Stimulated activated CD8-positive, alpha-beta memory T cell treated with anti-CD3 and anti-CD28 coated beads, Interleukin-2, amount 100 ng/mL, for 1 hour (primary cell): ENCODE measurements at regions not wholly inside any gene's neighbourhood (a gene's known extent, or its start where the extent isn't known, plus 50 kb on each side); places are given as distances from the start of the nearest gene placed in this dataset.

Experiments
- DNase-seq, 2 donors: peaks; one replicate each; pipeline ENCODE4 v3.0.0-alpha.2; 2020; ENCODE audit warnings: low read depth in 2 of 2

GRCh38 chr11:15536438-15536837 lies 421.7 kb downstream of the INSC start:
- no peak for DNase-seq

GRCh38 chr11:15539645-15540044 lies 424.9 kb downstream of the INSC start:
- no peak for DNase-seq

GRCh38 chr11:15541079-15541478 lies 426.4 kb downstream of the INSC start:
- DNase-seq, result no peak

- no peak for DNase-seq
Measured at GRCh38 chr11:15544353-15544752, 429.6 kb downstream of the INSC start.

GRCh38 chr11:15547685-15548084 lies 433.0 kb downstream of the INSC start:
- no peak for DNase-seq

- DNase-seq, result no peak
Measured at GRCh38 chr11:15551901-15552851, 437.5 kb downstream of the INSC start.

GRCh38 chr11:15555161-15555560 lies 440.4 kb downstream of the INSC start:
- DNase-seq, result no peak

GRCh38 chr11:15557457-15558230 lies 442.9 kb downstream of the INSC start:
- DNase-seq, result no peak

- no peak for DNase-seq
Measured at GRCh38 chr11:15558513-15559181, 443.9 kb downstream of the INSC start.

- DNase-seq, result no peak
Measured at GRCh38 chr11:15560689-15561467, 446.2 kb downstream of the INSC start.

- DNase-seq, result no peak
Measured at GRCh38 chr11:15562230-15562629, 447.5 kb downstream of the INSC start.

GRCh38 chr11:15563054-15563453 lies 448.3 kb downstream of the INSC start:
- no peak for DNase-seq

GRCh38 chr11:15565880-15566279 lies 451.2 kb downstream of the INSC start:
- DNase-seq, result no peak

GRCh38 chr11:15568440-15568839 lies 453.7 kb downstream of the INSC start:
- no peak for DNase-seq

- DNase-seq, result no peak
Measured at GRCh38 chr11:15569305-15570025, 454.7 kb downstream of the INSC start.

- DNase-seq, result no peak
Measured at GRCh38 chr11:15575409-15575808, 460.7 kb downstream of the INSC start.

GRCh38 chr11:15576769-15577168 lies 462.0 kb downstream of the INSC start:
- no peak for DNase-seq

- no peak for DNase-seq
Measured at GRCh38 chr11:15577519-15577918, 462.8 kb downstream of the INSC start.

GRCh38 chr11:15579287-15580001 lies 464.7 kb downstream of the INSC start:
- DNase-seq, result no peak
